RWPE1 (cell line): ENCODE measurements at regions not wholly inside any gene's neighbourhood (a gene's known extent, or its start where the extent isn't known, plus 50 kb on each side); places are given as distances from the start of the nearest gene placed in this dataset.

Experiments
- CTCF ChIA-PET: fragments of 350-600 bp; sonication (Branson Sonifier 250); formaldehyde crosslinking; extraction: SDS; loops from one replicate; lab custom pipeline; 2021; lab: Yijun Ruan, JAX
- POLR2A ChIA-PET: fragments of 400-600 bp; formaldehyde crosslinking; extraction: SDS; loops from one replicate; lab custom pipeline; 2020; ENCODE audit warnings: antibody characterized with exemption; ENCODE audit not compliant: low non-redundant PET; lab: Yijun Ruan, JAX
- DNase-seq: peaks from one replicate; pipeline ENCODE4 v3.0.0; 2012; ENCODE audit warnings: low spot score
- H3K27ac ChIP-seq: fragments of 450-650 bp; 2 replicates; pipeline ENCODE4 v1.5.1; 2017
- CTCF ChIP-seq: fragments of 450-650 bp; conservative IDR thresholded peaks from 2 replicates; pipeline ENCODE4 v1.5.1; 2017; ENCODE audit warnings: low read depth, mild to moderate bottlenecking

- CTCF ChIA-PET, result no interaction called here
- no peak overlapping the region for H3K27ac ChIP-seq
- no peak for DNase-seq
- POLR2A ChIA-PET, result no interaction called here
- no peak for TF ChIP-seq CTCF
Measured at GRCh38 chr10:15453926-15454325, 82.8 kb upstream of the FAM171A1 start.

- ChIA-PET POLR2A (no interaction called here), CTCF (no interaction called here)
- H3K27ac ChIP-seq, result no peak overlapping the region
- TF ChIP-seq CTCF, result no peak
- no peak for DNase-seq
Measured at GRCh38 chr10:15453457-15453856, 82.4 kb upstream of the FAM171A1 start.

- no peak overlapping the region for H3K27ac ChIP-seq
- no peak for TF ChIP-seq CTCF
- no peak for DNase-seq
- ChIA-PET CTCF (no interaction called here), POLR2A (no interaction called here)
Measured at GRCh38 chr10:15452545-15452944, 81.5 kb upstream of the FAM171A1 start.

GRCh38 chr10:15451137-15452094 is 80.3 kb upstream of the FAM171A1 start:
- no peak overlapping the region for H3K27ac ChIP-seq
- ChIA-PET POLR2A (interaction anchor here (0.6 kb wide), 1 partner anchor 102 kb away, joined by 3 read pairs; no protein-coding TSS in a partner anchor), CTCF (no interaction called here)
- DNase-seq, result no peak
- no peak for TF ChIP-seq CTCF

GRCh38 chr10:15448598-15448997 is 77.5 kb upstream of the FAM171A1 start:
- TF ChIP-seq CTCF, result no peak
- POLR2A ChIA-PET, result no interaction called here
- CTCF ChIA-PET, result interaction anchor here (0.6 kb wide), 1 partner anchor 15 kb away, joined by 3 read pairs; no protein-coding TSS in a partner anchor
- no peak overlapping the region for H3K27ac ChIP-seq
- no peak for DNase-seq

GRCh38 chr10:15445006-15445390 is 73.9 kb upstream of the FAM171A1 start:
- no peak for DNase-seq
- H3K27ac ChIP-seq, result no peak overlapping the region
- POLR2A ChIA-PET, result no interaction called here
- CTCF ChIA-PET, result no interaction called here
- TF ChIP-seq CTCF, result no peak
